GM18868 (cell line): ENCODE measurements at regions not wholly inside any gene's neighbourhood (a gene's known extent, or its start where the extent isn't known, plus 50 kb on each side); places are given as distances from the start of the nearest gene placed in this dataset.

Experiments
- ATAC-seq: cut with Tn5 transposase; IDR thresholded peaks from one replicate; pipeline ENCODE4 v1.9.1; 2021; ENCODE audit warnings: mild to moderate bottlenecking, moderate library complexity; ENCODE audit not compliant: unreplicated experiment

GRCh38 chrX:110430293-110431076 is 71.8 kb downstream of the RTL9 start:
- ATAC-seq = peak; percentile 45

GRCh38 chrX:110432091-110432905 is 73.7 kb downstream of the RTL9 start:
- no peak for ATAC-seq

GRCh38 chrX:110432906-110433215 is 74.2 kb downstream of the RTL9 start:
- ATAC-seq = no peak

- ATAC-seq = no peak
Measured at GRCh38 chrX:110435196-110435595, 76.5 kb downstream of the RTL9 start.

GRCh38 chrX:110436523-110436922 is 77.9 kb downstream of the RTL9 start:
- no peak for ATAC-seq

DNA sequence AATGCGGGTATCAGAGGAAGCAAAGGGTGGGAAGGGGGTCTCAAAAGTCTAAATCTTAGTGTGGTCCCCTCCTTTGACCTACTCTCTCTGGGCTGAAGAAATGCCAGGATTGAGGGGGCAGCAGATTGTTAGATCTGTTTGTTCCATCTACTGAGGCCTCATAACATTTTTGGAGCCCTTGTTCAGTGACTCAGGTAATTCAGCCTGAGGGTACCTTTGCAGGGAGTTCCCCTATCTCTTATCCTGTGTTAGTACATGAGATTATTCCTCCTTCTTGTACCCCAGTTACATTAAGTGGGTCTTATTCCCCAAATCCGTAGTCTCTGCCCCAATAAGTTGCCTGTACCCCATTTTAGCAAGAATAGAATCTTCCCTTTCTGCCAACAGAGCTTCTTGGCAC is 79.0 kb downstream of the RTL9 start:
- no peak for ATAC-seq

DNA sequence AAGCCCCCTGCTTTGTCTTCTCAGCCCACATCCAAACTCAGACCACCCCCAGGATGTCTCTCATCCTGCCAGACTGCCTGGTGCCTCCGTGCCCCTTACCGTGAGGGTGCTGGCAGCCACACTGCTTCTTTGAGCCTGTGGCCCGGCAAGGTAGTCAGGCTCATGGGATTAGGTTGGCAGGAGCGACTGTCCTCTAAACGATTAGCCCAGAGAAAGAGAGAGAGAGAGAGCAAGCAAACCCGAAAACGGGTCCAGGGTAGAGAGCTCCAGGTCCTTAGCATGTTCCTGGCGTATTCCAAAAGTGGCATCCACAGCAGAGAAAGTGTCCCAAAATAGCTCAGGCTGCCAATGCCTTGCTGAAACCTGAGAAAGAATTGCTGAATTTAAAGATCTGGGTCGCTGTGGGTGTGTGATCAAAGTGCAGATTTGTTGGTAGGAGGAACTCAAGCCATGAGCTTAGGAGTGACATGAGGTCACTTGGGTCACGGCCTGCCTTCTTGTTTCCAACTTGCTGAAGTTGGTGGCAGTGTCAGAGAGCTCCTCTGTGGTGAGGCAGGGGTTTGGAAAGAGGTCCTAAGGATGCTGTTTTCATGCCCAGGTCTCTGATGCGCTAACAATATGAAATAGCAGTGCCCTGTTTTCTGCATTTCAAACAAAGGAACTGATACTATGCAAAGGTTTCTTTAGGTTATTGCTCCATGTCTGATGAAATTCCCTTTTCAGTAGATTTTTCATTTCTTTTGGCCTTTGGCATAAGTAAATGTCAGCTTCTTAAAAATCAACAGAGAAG is 81.6 kb downstream of the RTL9 start:
- ATAC-seq = no peak

DNA sequence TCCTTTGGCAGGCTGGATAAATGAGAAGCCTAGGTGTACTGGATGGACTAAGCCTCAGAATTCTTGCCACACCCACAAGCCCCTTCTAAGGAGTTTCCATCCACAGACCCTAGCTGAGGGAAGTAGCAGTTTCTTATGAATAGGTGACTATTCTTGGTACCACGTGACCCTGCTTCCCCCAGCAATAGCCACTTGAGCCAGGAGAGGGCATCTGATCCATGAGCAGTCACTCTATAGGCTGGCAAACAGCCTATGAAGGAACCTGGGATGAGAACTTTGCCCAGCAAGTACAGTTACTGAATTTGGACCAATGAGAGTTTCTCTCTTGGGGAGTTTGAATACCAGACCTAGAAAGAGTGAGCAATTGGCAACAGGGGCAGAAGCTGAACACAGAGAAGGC is 84.0 kb downstream of the RTL9 start:
- ATAC-seq = peak; percentile 82

DNA sequence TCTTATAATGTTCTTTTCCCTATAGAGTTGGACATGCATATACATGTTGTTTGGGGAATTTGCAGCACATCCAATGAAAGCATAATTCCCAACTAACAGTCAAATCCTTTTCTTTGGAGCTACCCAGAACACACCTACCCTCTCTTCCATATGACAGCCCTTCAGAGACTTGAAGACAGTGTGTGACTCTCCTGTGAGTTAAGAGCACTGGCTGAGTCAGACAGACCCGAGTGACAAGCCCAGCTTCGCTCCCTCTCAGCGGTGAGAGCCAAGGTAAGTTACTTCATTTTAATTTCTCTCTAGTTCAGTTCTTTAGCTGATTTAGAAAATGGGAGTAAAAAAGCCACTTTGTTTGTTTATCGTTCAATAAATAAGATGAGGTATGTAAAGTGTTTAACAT is 86.3 kb downstream of the RTL9 start:
- ATAC-seq = no peak

- no peak for ATAC-seq
Measured at GRCh38 chrX:110448459-110448858, 89.8 kb downstream of the RTL9 start.

GRCh38 chrX:110449312-110449711 is 90.7 kb downstream of the RTL9 start:
- ATAC-seq = no peak

DNA sequence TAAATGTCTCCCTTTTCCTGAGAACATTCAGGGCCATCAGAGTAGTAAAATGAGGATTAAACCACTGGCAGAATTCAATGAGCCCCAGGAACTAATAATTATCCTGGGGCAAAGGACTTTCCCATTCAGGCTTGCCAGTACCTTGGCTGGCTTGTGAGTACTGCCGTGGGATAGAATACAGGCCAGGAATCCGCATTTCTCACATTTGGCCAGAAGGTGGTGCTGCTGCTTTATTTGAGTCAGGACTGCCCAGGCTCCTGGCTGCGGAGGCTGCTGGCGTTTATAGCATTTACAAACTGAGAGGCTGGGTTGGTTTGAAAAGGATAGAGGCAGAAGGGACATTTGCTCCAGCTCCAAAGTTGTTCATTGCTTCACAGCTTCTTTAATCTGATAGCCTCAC is 91.4 kb downstream of the RTL9 start:
- peak; percentile 96 for ATAC-seq

DNA sequence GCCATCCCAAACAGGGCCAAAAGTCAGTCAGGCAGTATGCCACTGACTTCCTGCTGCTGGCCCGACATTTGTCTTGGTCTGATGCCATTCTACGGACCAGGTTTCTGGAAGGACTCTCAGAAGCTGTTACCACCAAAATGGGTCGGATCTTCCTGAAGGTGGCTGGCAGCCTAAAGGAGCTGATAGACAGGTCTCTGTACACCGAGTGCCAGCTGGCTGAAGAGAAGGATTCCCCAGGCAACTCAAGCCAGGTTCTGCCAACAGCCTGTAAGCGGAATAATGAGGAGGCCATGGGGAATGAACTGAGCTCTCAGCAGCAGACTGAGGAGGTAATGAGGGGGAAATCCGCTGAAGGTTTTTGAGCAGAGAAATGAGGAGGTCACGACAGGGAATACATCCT is 95.7 kb downstream of the RTL9 start:
- ATAC-seq = no peak

- ATAC-seq = no peak
Measured at GRCh38 chrX:110462957-110463356, 104.3 kb downstream of the RTL9 start.

GRCh38 chrX:110466790-110467189 is 108.1 kb downstream of the RTL9 start:
- no peak for ATAC-seq

- ATAC-seq = no peak
Measured at GRCh38 chrX:110472265-110472664, 113.6 kb downstream of the RTL9 start.

DNA sequence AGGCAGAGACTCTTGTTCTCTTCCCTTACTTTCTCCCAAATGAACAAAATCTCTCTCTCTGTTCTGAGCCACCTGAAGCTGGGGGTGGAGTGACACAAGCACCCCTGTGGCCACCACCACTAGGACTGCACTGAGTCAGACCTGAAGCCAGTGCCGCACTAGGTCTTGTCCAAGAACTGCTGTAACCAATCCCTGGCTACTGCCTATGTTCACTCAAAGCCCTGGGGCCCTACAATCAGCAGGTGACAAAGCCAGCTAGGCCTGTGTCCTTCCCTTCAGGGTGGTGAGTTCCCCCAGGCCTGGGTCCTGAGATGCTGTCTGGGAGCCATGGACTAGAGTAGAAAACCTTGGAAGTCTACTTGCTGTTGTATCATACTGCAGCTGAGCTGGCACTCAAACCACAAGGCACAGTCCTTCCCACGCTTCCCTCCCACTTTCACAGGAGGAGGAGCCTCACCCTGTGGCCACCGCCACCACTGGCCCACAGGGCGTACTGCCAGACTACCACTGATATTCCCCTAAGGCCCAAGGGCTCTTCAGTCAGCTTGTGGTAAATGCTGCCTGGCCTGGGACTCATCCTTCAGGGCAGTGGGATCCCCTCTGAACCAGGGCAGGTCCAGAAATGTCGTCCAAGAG is 119.1 kb downstream of the RTL9 start:
- no peak for ATAC-seq

GRCh38 chrX:110491846-110492620 is 133.4 kb downstream of the RTL9 start:
- ATAC-seq = no peak

DNA sequence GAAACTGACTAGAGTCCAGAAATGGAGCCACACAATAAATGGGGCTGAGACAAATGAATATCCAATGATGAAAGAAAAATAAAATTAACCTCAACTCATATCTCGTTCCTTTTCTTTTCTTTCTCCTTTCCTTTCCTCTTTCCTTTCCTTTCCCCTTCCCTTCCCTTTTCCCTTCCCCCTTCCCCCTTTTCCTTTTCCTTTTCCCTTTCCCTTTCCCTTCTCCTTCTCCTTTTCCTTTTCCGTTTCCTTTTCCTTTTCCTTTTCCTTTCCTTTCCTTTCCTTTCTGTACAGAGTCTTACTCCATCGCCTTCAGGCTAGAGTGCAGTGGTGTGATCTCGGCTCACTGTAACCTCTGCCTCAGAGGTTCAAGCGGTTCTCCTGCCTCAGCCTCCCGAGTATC is 146.3 kb downstream of the RTL9 start:
- ATAC-seq = no peak

GRCh38 chrX:110509755-110510532 is 151.3 kb downstream of the RTL9 start:
- ATAC-seq = no peak
